ENCODE measurements at regions not wholly inside any gene's neighbourhood (a gene's known extent, or its start where the extent isn't known, plus 50 kb on each side); places are given as distances from the start of the nearest gene placed in this dataset.

DNA sequence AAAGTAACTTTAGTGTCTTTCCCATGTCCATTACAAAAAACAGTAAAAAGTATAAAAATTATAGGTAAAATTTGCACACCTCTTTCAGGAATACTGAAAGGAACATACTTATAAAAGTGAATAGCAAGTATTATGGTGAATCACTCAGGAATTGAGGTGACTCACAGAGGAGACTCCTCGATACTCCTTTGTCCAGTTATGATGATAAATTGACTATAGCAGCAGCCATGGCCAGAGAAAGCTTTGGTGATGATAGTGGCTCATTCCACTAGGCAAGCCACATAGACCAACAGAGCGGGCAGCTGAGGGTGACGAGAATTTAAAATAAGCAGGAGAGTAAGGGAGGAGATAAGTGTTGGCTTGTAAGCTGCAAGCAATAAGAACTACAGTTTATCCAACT lies 1231.1 kb upstream of the CELF2 start:
- 84 to 90% (median 87%) methylated on average over 3 of the region's 3 CpGs for WGBS, 3 donors
- no peak overlapping the region for H3K27ac ChIP-seq (ENCODE audit: low read depth, low read length)

GRCh38 chr10:9789996-9790395 lies 1227.7 kb upstream of the CELF2 start:
- no peak overlapping the region for H3K27ac ChIP-seq (ENCODE audit: low read depth, low read length)
- 57 to 75% (median 71%) methylated on average over 5 of the region's 5 CpGs for WGBS, 3 donors

- no peak overlapping the region for H3K27ac ChIP-seq (ENCODE audit: low read depth, low read length)
- WGBS, 3 donors: 61 to 80% (median 75%) methylated on average over 3 of the region's 3 CpGs
These were observed 1225.5 kb upstream of the CELF2 start for GRCh38 chr10:9792181-9792580.

GRCh38 chr10:9796564-9796963 lies 1221.1 kb upstream of the CELF2 start:
- 51 to 64% (median 56%) methylated on average over 3 of the region's 3 CpGs for WGBS, 3 donors

GRCh38 chr10:9800011-9800410 lies 1217.7 kb upstream of the CELF2 start:
- 41 to 76% (median 64%) methylated on average over 1 of the region's 1 CpG for WGBS, 3 donors
- H3K27ac ChIP-seq (ENCODE audit: low read depth, low read length): no peak overlapping the region

More at GRCh38 chr10:9796564-9796963, 1221.1 kb upstream of the CELF2 start:
- no peak overlapping the region for H3K27ac ChIP-seq (ENCODE audit: low read depth, low read length)

DNA sequence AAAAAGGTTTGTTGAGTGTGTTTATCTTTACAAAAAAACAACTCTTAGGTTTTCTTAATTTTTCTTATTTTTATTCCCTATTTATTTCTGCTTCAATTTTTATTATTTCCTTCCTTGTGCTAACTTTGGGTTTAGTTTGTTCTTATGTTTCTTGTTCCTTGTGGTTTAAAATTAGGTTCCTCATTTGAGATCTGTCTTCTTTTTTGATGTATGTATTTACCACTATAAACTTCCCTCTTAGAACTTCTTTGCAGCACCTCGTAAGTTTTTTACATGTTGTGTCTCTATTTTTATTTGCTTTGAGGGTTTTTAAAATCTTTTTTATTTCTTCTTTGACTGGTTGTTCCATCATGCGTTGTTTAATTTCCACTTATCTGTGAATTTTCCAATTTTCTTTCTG lies 1217.1 kb upstream of the CELF2 start:
- WGBS, 3 donors: 59 to 70% (median 69%) methylated on average over 2 of the region's 2 CpGs

GRCh38 chr10:9807846-9808245 lies 1209.8 kb upstream of the CELF2 start:
- no peak overlapping the region for H3K27ac ChIP-seq (ENCODE audit: low read depth, low read length)
- 27 to 90% (median 72%) methylated on average over 4 of the region's 4 CpGs for WGBS, 3 donors

More for the DNA sequence above, 1217.1 kb upstream of the CELF2 start:
- no peak overlapping the region for H3K27ac ChIP-seq (ENCODE audit: low read depth, low read length)

DNA sequence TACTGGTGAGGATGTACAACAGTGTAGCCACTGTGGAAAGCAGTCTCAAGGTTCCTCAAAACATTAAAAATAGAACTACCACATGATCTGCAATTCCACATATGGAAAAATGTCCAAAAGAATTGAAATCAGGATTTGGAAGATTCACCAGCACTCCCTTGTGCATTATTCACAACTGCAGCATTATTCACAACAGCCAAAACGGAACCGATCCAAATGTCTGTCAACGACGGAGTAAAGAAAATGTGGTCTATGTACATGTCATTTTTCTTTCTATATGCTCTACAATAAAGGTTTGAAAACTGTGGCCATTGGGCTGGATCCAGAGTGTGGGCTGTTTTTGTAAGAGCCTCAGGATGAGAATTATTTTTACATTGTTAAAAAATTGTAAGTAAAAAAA lies 1206.1 kb upstream of the CELF2 start:
- 66 to 75% (median 67%) methylated on average over 4 of the region's 4 CpGs for WGBS, 3 donors
- no peak overlapping the region for H3K27ac ChIP-seq (ENCODE audit: low read depth, low read length)

DNA sequence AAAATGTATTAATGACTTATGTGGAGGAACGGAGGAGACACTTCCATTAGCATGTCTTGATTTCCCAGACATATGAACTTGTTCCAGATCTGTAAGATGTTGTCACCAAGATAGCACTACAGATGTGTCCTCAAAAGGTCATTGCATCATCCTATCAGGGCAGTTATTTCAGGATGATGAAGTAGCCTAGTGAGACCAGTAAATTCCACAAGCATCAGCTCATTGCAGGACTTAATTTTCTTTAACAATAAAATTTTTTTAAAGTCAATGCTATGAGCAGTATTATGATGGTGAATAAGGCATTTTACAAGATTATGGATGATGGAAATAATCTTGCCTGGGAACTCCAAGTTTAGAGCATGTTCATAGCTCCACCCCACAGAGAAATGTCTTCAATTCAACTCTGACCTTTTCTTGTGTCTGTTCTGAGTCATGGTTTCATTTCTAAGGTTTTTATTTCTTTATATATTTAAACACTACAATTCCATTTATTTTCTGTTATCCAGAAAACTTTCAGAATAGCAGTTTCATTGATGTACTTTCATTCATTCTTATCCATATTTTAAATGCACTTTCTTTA lies 1203.3 kb upstream of the CELF2 start:
- 52 to 75% (median 55%) methylated on average over 1 of the region's 1 CpG for WGBS, 3 donors
- no peak overlapping the region for H3K27ac ChIP-seq (ENCODE audit: low read depth, low read length)

GRCh38 chr10:9819756-9820494 lies 1197.7 kb upstream of the CELF2 start:
- 74 to 92% (median 80%) methylated on average over 4 of the region's 4 CpGs for WGBS, 3 donors
- no peak overlapping the region for H3K27ac ChIP-seq (ENCODE audit: low read depth, low read length)

DNA sequence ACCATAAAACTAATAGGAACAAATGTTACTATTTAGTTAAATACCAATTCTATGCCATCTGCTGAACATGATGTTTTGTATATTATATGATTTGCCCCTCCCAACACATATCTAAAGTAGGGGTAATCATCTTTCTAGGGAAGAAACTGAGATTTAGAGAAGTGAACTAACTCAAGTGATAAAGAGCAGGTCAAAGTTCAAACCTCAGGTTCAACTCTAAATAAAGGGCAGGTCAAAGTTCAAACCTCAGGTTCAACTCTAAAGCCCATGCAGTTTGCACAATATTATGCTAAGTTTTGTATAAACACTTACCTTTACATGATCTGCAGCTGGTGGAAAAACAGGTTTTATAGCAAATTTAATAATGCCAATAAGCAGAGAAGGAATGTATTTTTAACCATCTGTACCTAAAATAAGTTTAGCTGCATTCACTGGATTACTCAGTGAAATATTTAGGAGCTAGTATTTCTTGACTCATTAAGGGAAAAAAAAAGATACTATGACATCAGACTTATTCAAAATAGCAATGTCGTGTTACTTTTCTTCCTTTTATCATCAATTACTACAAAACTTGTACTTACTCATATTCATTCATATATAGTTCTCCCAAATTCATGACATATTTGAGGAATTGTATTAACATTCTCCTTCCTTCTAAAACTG lies 1194.3 kb upstream of the CELF2 start:
- no peak overlapping the region for H3K27ac ChIP-seq (ENCODE audit: low read depth, low read length)
- WGBS, 3 donors: 53 to 69% (median 61%) methylated on average over 1 of the region's 1 CpG

DNA sequence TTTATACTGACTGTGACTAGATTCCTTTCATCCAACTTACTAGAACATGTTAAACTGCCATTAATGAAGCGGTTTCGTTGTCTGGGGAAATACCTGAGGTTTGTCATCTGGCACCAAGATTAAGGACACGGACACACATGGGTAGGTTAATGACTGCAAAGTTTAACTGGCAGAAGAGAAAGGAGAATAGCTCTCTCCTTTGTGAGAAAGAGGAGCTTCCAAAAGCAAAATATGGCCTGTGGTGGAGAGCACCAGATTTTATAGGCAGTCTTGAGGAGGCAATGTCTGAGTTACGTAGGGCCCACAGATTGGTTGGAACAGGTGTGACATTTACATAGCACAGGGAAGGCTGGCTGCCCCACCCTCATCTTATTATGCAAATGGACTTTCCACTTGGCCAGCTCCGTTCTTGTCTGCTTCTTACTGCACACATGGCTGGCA lies 1193.0 kb upstream of the CELF2 start:
- 50 to 87% (median 80%) methylated on average over 5 of the region's 5 CpGs for WGBS, 3 donors
- no peak overlapping the region for H3K27ac ChIP-seq (ENCODE audit: low read depth, low read length)

GRCh38 chr10:9825491-9826018 lies 1192.1 kb upstream of the CELF2 start:
- H3K27ac ChIP-seq (ENCODE audit: low read depth, low read length): no peak overlapping the region
- WGBS, 3 donors: 70 to 78% (median 75%) methylated on average over 8 of the region's 8 CpGs

DNA sequence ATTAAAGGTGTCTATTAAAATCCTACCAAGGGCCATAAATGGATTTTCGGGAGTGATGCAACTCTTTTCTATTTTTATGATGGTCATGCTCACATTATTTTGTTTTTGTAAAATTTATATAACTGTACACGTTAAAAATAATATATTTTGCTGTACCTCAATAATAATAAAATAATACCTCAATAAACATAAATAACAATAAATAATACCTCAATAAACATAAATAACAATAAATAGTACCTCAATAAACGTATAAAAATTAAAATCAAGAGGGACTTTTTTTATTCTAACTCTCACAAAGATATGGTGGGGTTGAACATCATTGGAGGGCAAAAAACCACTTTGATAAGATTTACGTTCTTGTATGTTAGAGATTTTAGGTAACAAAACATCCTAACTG lies 1189.6 kb upstream of the CELF2 start:
- 83 to 85% (median 83%) methylated on average over 4 of the region's 4 CpGs for WGBS, 3 donors

DNA sequence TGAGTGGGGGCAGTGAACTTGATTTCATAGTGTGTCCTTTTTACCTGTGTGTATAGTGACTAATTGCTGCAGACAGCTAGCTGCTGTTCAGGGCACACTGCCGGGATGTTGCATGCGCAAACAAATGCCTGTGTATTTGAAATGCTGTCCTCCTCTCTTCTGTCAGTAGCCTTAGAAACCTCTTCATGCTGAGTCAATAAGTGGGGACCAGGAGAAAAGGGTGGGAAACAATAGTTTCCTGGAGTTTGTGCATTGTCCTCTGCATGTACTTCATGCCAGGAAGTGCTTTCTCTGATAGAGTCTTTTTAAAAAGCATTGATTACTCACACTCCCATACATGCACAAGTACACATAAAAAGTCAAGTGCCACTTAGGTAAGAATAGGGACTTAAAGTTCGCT lies 1183.7 kb upstream of the CELF2 start:
- WGBS, 3 donors: 41 to 58% (median 47%) methylated on average over 3 of the region's 3 CpGs
- H3K27ac ChIP-seq (ENCODE audit: low read depth, low read length): no peak overlapping the region

More for the DNA sequence above, 1189.6 kb upstream of the CELF2 start:
- no peak overlapping the region for H3K27ac ChIP-seq (ENCODE audit: low read depth, low read length)

DNA sequence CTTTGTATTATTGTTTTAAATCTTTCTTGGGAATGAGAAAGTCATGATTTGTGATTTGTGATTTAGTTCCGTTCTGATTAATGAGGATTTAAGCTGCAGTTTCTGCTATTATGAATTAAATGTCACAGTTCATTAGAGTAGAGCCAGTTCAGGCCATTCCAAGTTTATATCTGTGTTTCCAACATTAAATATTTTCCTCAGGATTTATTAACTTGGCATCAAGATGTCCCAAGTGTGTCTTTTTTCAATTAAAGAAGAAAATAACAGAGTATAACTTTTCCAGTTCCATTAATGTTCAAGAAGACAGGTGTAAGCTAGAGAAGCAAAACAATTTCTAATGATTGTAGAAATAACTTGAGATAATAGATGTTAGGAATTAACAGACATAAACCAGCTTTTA lies 1183.2 kb upstream of the CELF2 start:
- WGBS, 3 donors: 44 to 57% (median 49%) methylated on average over 1 of the region's 1 CpG
- no peak overlapping the region for H3K27ac ChIP-seq (ENCODE audit: low read depth, low read length)

DNA sequence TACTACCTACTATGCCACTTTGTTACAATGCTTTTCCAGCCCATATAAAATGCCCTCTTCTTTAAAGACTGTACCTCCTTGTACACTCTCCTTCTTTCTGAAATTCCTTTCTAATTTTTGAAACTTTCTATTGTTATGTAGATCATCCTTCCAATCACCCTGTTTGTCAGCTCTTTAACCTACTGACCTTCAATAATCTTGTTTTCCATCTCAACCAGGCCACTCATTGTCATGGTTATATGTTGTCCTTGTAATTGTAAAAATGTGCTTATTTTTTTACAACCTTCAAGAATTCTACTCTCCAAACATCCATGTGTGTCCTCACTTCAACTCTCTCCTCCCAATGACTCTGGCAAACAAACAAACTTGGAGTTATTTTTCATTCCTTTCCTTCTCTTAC lies 1172.6 kb upstream of the CELF2 start:
- H3K27ac ChIP-seq (ENCODE audit: low read depth, low read length): no peak overlapping the region

GRCh38 chr10:9848278-9848677 lies 1169.4 kb upstream of the CELF2 start:
- H3K27ac ChIP-seq (ENCODE audit: low read depth, low read length): no peak overlapping the region

DNA sequence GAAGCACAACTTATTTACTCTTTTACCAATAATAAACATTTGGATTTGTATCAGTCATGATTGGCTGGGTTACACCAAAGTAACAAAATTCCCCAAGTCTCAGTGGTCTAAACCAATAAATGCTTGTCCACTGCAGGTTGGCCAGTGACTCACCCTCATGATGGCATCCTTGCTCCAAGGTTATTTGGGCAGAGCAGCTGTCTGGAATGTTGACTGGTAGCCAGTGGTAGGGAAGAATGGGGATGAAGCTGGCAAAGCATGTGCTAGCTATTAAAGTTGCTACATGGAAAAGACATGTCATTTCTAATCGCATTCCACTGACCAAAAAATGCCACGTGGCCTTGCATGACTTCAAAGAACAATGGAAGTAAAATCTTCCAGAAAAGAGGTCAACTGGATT lies 1168.7 kb upstream of the CELF2 start:
- WGBS, 3 donors: 66 to 92% (median 90%) methylated on average over 2 of the region's 2 CpGs
- H3K27ac ChIP-seq (ENCODE audit: low read depth, low read length): no peak overlapping the region

Measured in adipose tissue (tissue), 3 donors.